Stimulated activated naive B cell treated with anti-CD40 and anti-IgM and Interleukin-4, amounts not matched to agents 10 μg/mL and 1 μg/mL and 100 μg/mL, for 72 hours (primary cell): ENCODE measurements at regions not wholly inside any gene's neighbourhood (a gene's known extent, or its start where the extent isn't known, plus 50 kb on each side); places are given as distances from the start of the nearest gene placed in this dataset.
"Not testable (repeated sequence)": the region's sequence is repeated elsewhere in the genome, so short reads cannot be mapped to it uniquely, and the experiment has no call there.

Experiments used
- ATAC-seq, 2 donors: fragments of 150-1000 bp; cut with Tn5 transposase; replicated peaks; 2 replicates each; pipeline ENCODE4 v1.10.0; 2021; ENCODE audit warnings: moderate library complexity in 1 of 2
- DNase-seq: peaks from one replicate; pipeline ENCODE4 v3.0.0; 2021
- H3K27ac Mint-ChIP-seq: one replicate; pipeline ENCODE4 v1.8.0; 2022; ENCODE audit warnings: mild to moderate bottlenecking, mixed read lengths
- H3K27me3 Mint-ChIP-seq, 2 donors: one replicate each; pipeline ENCODE4 v1.8.0; 2022; ENCODE audit warnings: mixed read lengths in 2 of 2
- H3K36me3 Mint-ChIP-seq, 2 donors: one replicate each; pipeline ENCODE4 v1.8.0; 2022; ENCODE audit warnings: mixed read lengths in 2 of 2, mild to moderate bottlenecking in 1 of 2
- H3K4me1 Mint-ChIP-seq, 2 donors: one replicate each; pipeline ENCODE4 v1.8.0; 2022; ENCODE audit warnings: mixed read lengths in 2 of 2, mild to moderate bottlenecking in 1 of 2
- H3K4me3 Mint-ChIP-seq, 2 donors: one replicate each; pipeline ENCODE4 v1.8.0; 2022; ENCODE audit warnings: mild to moderate bottlenecking in 2 of 2, mixed read lengths in 2 of 2, moderate library complexity in 1 of 2
- H3K9me3 Mint-ChIP-seq, 2 donors: one replicate each; pipeline ENCODE4 v1.8.0; 2022; ENCODE audit warnings: mixed read lengths in 2 of 2, mild to moderate bottlenecking in 1 of 2

DNA sequence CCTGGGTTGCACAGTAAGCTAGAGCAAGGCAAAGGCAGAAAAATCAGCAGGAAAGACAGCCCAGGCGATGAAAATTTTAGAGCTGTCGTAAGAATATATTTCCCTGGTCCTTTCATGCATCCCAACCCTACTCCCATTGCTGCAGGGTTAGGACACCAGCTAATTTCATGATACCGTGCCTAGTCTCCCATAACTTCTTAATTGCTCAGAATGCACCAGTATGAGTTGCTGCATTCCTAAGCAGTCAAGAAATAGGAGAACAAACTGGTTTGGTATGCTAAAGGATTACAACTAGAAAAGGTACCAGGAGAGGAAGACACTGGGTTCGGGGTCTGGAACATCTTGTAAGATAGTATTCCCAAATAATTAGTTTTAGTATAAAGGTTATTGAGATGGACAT is 269.4 kb upstream of the NRXN1 start:
- no peak overlapping the region for H3K27ac Mint-ChIP-seq
- no peak overlapping the region for H3K4me3 Mint-ChIP-seq
- no peak for ATAC-seq
- peaks cover 6 to 10% of the 10 kb centered on the region in 2 donors for H3K9me3 Mint-ChIP-seq
- no peaks in the 10 kb centered on the region for H3K27me3 Mint-ChIP-seq
- no peak for DNase-seq
- no peaks in the 10 kb centered on the region for H3K36me3 Mint-ChIP-seq
- no peaks in the 10 kb centered on the region for H3K4me1 Mint-ChIP-seq

DNA sequence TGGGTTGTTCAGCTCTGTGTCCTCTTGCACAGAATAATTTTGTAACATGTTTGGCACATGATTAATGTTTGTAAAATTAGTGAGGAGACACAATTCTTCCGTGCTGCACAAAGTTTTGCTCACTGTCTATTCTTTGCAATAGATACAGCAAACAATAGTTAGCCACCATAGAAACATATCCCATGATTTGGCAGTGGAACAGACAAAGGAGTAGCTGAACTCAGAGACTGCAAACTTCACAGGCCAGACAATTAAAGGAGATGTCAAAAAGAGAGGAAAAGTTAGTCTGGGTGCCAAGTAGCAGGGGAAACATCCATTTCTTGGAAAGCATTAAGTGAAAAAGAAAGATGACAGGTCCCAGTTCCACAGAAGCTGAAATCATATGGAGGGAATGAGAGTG is 267.4 kb upstream of the NRXN1 start:
- DNase-seq (no peak), ATAC-seq (no peak)
- peaks cover 4 to 5% of the 10 kb centered on the region in 2 donors for H3K9me3 Mint-ChIP-seq
- no peaks in the 10 kb centered on the region for H3K4me1 Mint-ChIP-seq
- H3K4me3 Mint-ChIP-seq = no peak overlapping the region
- H3K36me3 Mint-ChIP-seq = no peaks in the 10 kb centered on the region
- H3K27ac Mint-ChIP-seq = no peak overlapping the region
- no peaks in the 10 kb centered on the region for H3K27me3 Mint-ChIP-seq

DNA sequence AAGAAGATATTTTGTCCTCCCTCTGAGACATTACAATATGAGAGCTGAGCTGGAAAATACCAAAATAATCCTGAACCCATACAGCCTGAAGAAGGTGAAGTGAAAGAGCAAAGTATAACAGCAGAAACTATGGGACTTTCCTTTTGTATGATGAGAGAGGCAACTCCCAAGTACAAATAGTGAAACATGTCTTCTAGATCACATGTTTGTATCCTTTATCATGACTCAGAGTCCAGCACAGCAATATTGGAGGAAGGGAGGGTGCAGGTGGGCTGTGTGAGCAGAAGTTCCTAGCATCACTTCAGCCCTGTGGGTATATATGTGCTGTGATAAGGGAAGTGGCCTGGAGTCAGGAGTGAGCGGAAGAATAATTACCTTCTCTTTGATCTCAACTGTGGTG is 265.6 kb upstream of the NRXN1 start:
- no peak overlapping the region for H3K27ac Mint-ChIP-seq
- peaks cover 4 to 5% of the 10 kb centered on the region in 2 donors for H3K9me3 Mint-ChIP-seq
- no peaks in the 10 kb centered on the region for H3K27me3 Mint-ChIP-seq
- H3K36me3 Mint-ChIP-seq = no peaks in the 10 kb centered on the region
- H3K4me3 Mint-ChIP-seq = no peak overlapping the region
- peak in 1 of 2 donors; percentile 27 for ATAC-seq
- DNase-seq = no peak
- H3K4me1 Mint-ChIP-seq = no peaks in the 10 kb centered on the region

DNA sequence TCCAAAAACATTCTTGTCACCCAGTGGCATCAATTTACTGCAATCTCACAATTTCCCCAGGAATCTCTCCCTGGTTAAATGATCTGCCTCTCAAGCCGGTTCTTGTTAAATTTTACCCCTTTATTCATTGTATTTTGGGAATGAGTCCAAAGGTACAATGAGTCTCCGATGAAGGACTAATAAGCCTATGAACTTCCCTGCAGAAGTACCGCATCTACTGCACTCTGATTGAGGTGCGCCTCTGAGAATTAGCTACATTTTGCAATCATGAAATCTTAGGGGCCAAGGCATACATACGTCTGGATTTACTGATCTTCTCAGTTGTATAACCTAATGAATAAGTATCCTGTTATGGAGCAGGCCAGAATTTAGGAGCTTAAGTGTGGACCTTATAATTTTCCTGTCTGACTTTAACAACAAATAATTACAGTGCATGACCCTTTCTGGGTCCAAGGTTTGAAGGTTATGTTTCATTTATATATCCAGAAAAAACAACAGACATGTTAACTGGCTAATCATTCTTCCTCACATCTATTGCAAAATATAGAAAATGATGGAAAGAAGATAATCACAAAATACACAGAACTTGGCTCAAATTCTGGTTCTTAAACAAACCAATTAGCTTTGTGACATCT is 261.8 kb upstream of the NRXN1 start:
- Mint-ChIP-seq H3K4me1 (no peaks in the 10 kb centered on the region), H3K36me3 (no peaks in the 10 kb centered on the region), H3K4me3 (no peak overlapping the region), H3K27me3 (no peaks in the 10 kb centered on the region), H3K27ac (no peak overlapping the region), H3K9me3 (peaks cover 3 to 8% of the 10 kb centered on the region in 2 donors)
- ATAC-seq = no peak
- DNase-seq = no peak

DNA sequence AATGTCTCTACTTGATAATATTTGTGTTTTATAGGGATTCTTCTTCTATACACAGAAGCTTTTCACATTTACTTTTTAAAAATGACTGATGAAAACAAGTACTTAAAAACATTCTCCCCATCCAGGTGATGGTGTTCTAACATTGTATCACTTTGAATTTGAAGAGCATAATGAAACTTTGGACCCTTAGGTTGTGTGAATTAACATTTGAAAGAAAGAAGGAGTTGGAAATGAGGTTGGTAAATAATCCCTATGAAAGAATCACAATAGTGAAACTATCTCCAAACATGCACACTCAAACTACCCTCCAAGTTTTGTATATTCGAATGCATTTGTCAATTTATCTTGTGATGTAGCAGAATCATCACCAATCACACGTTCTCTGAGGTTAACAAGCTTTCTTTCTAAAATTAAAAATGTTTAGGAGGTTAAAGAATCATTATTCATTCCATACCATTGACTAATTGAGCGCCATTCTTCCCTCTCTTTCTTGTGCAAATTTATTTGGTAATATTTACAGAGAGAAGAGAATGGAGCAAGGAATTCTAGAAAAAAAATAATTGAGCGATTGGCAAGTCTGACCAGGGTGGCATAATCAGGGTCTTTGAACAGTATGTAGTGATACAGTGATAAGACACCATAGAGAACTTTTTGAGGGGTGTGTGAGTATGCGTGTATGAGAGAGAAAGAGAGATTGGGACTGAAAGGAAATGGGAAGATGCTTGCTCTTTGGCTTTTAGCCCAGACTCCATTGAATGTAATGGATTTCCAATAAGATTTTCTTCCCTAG is 260.0 kb upstream of the NRXN1 start:
- no peaks in the 10 kb centered on the region for H3K36me3 Mint-ChIP-seq
- no peak for DNase-seq
- no peaks in the 10 kb centered on the region for H3K4me1 Mint-ChIP-seq
- H3K27ac Mint-ChIP-seq = no peak overlapping the region
- H3K9me3 Mint-ChIP-seq = peaks cover 0 to 3% of the 10 kb centered on the region in 2 donors
- H3K27me3 Mint-ChIP-seq = no peaks in the 10 kb centered on the region
- H3K4me3 Mint-ChIP-seq = no peak overlapping the region
- no peak for ATAC-seq

DNA sequence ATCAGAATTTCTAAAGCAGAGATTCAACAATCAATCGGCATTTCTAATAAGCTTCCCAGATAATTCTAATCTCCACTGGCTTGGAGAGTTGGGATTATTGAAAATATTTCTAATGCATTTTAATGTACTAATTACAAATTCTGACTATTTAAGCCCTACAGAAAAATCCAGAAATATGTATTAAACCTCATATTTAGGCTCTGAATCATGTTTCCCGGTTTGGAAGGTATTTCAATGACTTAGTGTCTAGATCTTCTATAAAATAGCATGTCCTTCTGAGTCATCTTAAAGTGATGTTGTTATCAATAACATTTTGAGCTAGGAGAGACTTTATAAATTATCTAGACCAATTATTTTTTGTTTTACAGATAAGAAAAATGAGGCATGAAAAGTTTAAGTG is 258.8 kb upstream of the NRXN1 start:
- Mint-ChIP-seq H3K27me3 (no peaks in the 10 kb centered on the region), H3K9me3 (peaks cover 2 to 3% of the 10 kb centered on the region in 2 donors), H3K27ac (no peak overlapping the region), H3K4me1 (no peaks in the 10 kb centered on the region), H3K4me3 (no peak overlapping the region), H3K36me3 (no peaks in the 10 kb centered on the region)
- ATAC-seq (no peak), DNase-seq (no peak)

DNA sequence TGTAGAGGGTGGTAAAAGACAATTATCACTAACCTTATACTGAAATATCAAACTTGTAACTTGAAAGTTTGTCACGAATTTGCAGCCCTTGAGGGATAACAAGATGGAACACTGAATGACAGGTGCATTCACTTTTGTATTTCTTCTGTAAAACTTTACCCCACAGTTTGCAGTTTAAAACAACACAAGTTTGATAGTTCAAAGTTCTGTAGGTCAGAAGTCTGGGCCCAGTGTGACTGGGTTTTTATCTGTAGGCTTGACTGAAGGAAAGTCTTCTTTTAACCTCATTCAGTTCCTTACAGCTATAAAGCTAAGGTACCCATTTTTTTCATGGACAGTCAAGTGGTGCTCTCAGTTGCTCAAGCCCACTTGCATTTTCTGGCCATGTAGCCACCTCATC is 257.1 kb upstream of the NRXN1 start:
- Mint-ChIP-seq H3K4me3 (no peak overlapping the region), H3K4me1 (no peaks in the 10 kb centered on the region), H3K27me3 (no peaks in the 10 kb centered on the region), H3K36me3 (no peaks in the 10 kb centered on the region), H3K9me3 (peaks cover 2 to 3% of the 10 kb centered on the region in 2 donors), H3K27ac (no peak overlapping the region)
- DNase-seq = no peak
- ATAC-seq = no peak

DNA sequence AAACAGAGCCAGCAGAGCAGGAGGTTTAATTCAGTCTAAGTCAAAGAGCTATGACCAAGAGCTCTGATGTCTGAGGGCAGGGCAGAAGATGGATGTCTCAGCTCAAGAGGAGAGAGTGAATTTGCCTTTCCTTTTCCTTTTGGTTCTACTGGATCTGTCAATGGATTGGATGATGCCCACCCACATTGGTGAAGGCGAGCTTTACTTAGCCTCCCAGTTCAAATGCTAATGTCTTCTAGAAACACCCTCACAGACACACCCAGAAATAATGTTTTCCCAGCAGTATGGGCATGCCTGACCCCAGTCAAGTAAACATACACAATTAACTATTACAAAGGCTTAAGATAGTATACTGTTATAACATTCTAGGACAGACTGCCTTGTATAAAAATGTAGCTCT is 236.3 kb upstream of the NRXN1 start:
- Mint-ChIP-seq H3K36me3 (no peaks in the 10 kb centered on the region), H3K9me3 (peaks cover 1 to 3% of the 10 kb centered on the region in 2 donors), H3K4me1 (no peaks in the 10 kb centered on the region), H3K27ac (no peak overlapping the region), H3K27me3 (no peaks in the 10 kb centered on the region), H3K4me3 (no peak overlapping the region)
- ATAC-seq (no peak), DNase-seq (no peak)

DNA sequence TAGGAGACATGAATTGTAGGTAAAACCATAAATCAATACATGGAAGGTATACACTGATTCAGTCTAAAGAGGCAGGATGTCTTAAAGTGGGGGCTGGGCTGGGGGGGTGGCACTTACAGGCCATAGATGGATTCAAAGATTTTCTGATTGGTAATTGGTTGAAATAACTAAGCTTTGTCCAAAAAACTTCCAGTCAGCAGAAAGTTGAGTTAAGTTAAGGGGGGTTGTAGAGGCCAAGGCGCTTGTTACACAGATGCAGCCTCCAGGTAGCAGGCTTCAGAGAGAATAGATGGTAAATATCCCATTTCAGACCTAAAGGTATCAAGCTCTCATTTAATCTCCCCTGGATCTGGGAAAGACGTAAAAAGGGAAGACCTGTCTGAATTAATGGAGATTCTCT is 233.6 kb upstream of the NRXN1 start:
- no peak for DNase-seq
- Mint-ChIP-seq H3K4me1 (no peaks in the 10 kb centered on the region), H3K4me3 (no peak overlapping the region), H3K36me3 (no peaks in the 10 kb centered on the region), H3K27ac (no peak overlapping the region), H3K27me3 (no peaks in the 10 kb centered on the region), H3K9me3 (peaks cover under 1 to 3% of the 10 kb centered on the region in 2 donors)
- ATAC-seq = no peak

DNA sequence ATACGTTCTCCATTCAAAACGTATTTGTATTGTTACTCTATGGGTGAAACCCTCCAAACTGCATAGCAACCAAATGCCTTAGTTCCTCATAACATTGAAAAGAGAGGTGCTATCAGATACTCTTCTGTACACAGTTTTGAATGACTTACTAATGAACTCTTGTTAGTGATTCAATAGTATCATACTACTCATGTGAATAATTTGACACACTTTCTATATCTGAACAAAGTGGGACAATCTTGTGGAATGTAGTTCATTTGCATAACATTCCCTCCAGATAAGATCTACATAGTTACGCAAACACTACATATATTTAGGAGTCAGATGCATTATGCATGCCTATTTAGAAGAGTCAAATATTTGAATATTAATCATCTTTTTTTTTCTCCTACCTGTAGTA is 232.0 kb upstream of the NRXN1 start:
- Mint-ChIP-seq H3K27me3 (no peaks in the 10 kb centered on the region), H3K4me1 (no peaks in the 10 kb centered on the region), H3K9me3 (peaks cover 0 to 3% of the 10 kb centered on the region in 2 donors), H3K4me3 (no peak overlapping the region), H3K27ac (no peak overlapping the region), H3K36me3 (no peaks in the 10 kb centered on the region)
- ATAC-seq = no peak
- DNase-seq = no peak

DNA sequence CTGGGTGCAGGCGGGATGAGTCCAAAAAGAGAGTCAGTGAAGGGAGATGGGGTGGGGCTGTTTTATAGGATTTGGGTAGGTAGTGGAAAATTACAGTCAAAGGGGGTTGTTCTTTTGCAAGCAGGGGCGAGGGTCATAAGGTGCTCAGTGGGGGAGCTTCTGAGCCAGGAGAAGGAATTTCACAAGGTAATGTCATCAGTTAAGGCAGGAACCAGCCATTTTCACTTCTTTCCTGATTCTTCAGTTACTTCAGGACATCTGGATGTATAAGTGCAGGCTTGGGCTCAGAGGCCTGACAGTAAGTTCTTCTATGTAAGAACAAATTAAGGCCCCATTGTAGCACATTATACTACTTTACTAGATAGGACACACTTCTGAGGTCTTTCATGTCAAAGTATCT is 231.2 kb upstream of the NRXN1 start:
- H3K9me3 Mint-ChIP-seq, H3K4me1 Mint-ChIP-seq, H3K4me3 Mint-ChIP-seq, H3K27me3 Mint-ChIP-seq, DNase-seq, H3K27ac Mint-ChIP-seq, ATAC-seq, H3K36me3 Mint-ChIP-seq: not testable (repeated sequence)

DNA sequence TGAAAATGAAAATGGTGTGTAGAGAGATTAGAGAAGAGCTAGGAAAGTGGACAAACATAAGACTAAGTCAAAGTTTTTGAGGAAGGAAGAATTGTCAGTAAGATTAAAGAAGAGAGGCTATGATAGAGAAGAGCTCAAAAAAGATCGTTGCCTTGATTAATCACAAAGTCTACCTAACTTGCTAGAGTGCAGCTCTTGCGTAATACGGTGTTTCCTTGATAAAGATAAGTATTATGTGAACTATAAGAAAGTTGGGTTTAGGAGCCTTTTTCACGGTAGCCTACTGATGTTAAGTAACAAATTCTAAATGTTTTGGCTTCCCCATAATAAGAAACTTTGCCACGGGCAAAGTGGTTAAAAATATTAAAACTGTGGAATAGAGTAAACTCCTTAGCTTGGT is 226.4 kb upstream of the NRXN1 start:
- ATAC-seq = no peak
- Mint-ChIP-seq H3K4me3 (no peak overlapping the region), H3K27ac (no peak overlapping the region), H3K27me3 (no peaks in the 10 kb centered on the region), H3K4me1 (no peaks in the 10 kb centered on the region), H3K36me3 (no peaks in the 10 kb centered on the region), H3K9me3 (peaks cover 12 to 13% of the 10 kb centered on the region in 2 donors)
- no peak for DNase-seq

DNA sequence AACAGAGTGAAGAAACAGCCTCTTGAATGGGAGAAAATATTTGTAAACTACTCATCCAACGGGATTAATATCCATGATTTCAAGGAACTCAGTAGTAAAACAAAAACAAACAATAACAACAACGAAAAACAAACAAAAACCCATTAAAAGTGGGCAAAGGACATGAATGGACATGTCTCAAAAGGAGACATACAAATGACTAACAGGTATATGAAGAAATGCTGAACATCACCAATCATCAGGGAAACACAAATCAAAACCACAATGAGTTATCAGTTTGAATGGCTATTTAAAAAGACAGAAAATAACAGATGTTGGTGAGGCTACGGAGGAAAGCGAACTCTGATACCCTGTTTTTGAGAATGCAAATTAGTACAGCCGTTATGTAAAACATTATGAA is 224.8 kb upstream of the NRXN1 start:
- Mint-ChIP-seq H3K27me3 (no peaks in the 10 kb centered on the region), H3K4me1 (no peaks in the 10 kb centered on the region)
- no peak for DNase-seq

DNA sequence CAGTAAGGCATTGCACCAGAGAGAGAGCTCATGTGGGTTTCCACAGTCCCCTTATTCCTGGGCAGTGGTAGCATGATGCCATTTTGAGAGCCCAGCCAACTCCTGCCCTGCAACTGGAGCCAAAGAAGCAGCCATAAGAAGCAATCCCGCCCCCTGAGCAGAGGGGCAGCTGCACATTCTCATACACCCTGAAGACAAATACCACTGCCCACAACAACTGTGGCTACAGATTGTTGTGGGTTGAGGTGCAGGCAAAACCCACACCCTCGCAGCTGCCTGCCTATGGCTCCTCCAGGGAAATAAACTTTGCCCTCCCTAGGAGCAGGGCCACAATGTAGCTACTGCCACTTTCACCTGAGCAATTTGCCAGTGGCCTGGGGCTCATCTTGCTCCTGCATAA is 219.4 kb upstream of the NRXN1 start:
- H3K27ac Mint-ChIP-seq = no peak overlapping the region
- peaks cover 6 to 7% of the 10 kb centered on the region in 2 donors for H3K9me3 Mint-ChIP-seq
- ATAC-seq = no peak
- no peak for DNase-seq
- no peak overlapping the region for H3K4me3 Mint-ChIP-seq
- no peaks in the 10 kb centered on the region for H3K27me3 Mint-ChIP-seq
- no peaks in the 10 kb centered on the region for H3K36me3 Mint-ChIP-seq
- no peaks in the 10 kb centered on the region for H3K4me1 Mint-ChIP-seq

More for the DNA sequence above, 224.8 kb upstream of the NRXN1 start:
- Mint-ChIP-seq H3K27ac (no peak overlapping the region), H3K9me3 (peaks cover 13 to 15% of the 10 kb centered on the region in 2 donors), H3K4me3 (no peak overlapping the region), H3K36me3 (no peaks in the 10 kb centered on the region)
- no peak for ATAC-seq

DNA sequence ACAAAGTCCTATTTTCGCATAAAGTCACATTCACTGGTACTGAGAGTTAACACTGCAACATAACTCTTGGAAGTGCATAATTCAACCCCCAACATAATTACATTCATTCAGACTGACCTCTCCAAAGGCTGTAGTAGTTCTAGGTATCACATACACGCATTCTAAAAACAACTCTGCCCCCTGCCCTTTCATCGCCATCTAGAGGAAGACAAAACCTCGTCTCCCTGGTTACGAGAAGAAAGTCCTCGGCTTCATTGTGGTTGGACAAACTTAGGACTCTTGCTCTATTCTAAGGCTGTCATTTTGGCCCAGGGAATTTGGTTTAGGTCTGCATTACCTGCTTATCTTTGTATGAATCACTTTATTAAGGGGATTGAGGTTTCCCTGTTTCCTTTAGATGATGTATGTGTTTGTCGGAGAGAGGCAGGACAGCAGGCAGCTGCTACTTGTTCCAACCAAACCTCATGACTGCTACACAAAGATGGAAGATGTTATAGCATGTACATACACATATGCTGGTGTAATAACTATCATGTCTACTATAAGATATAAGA is 215.4 kb upstream of the NRXN1 start:
- ATAC-seq = no peak
- H3K36me3 Mint-ChIP-seq = no peaks in the 10 kb centered on the region
- H3K4me1 Mint-ChIP-seq = no peaks in the 10 kb centered on the region

More for the DNA sequence above, 215.4 kb upstream of the NRXN1 start:
- Mint-ChIP-seq H3K27ac (no peak overlapping the region), H3K27me3 (no peaks in the 10 kb centered on the region), H3K4me3 (no peak overlapping the region), H3K9me3 (peaks cover 0 to 2% of the 10 kb centered on the region in 2 donors)
- DNase-seq = no peak
